Activated CD8-positive, alpha-beta memory T cell treated with anti-CD3 and anti-CD28 coated beads, Interleukin-2, amount 10 ng/mL, durations not matched to agents 7 days and 5 days (primary cell): ENCODE measurements at regions not wholly inside any gene's neighbourhood (a gene's known extent, or its start where the extent isn't known, plus 50 kb on each side); places are given as distances from the start of the nearest gene placed in this dataset.

ENCODE experiments used
- ATAC-seq: fragments of 150-1000 bp; cut with Tn5 transposase; one replicate; pipeline ENCODE4 v1.10.0; 2021; ENCODE audit warnings: moderate library complexity
- CTCF ChIA-PET: fragments of 350-600 bp; sonication (Branson Sonifier 250); formaldehyde crosslinking; loops from one replicate; lab custom pipeline; 2021; ENCODE audit warnings: antibody characterized with exemption; lab: Charles Lee
- DNase-seq: peaks from one replicate; pipeline ENCODE4 v3.0.0-alpha.2; 2020
- H3K27ac Mint-ChIP-seq: one replicate; pipeline ENCODE4 v1.8.0; 2021; ENCODE audit warnings: mild to moderate bottlenecking, mixed read lengths
- H3K27me3 Mint-ChIP-seq: one replicate; pipeline ENCODE4 v1.8.0; 2021; ENCODE audit warnings: mixed read lengths
- H3K36me3 Mint-ChIP-seq: one replicate; pipeline ENCODE4 v1.8.0; 2021; ENCODE audit warnings: mild to moderate bottlenecking, mixed read lengths
- H3K4me1 Mint-ChIP-seq: one replicate; pipeline ENCODE4 v1.8.0; 2021; ENCODE audit warnings: mixed read lengths
- H3K4me3 Mint-ChIP-seq: one replicate; pipeline ENCODE4 v1.8.0; 2021; ENCODE audit warnings: mild to moderate bottlenecking, moderate library complexity, mixed read lengths
- H3K9me3 Mint-ChIP-seq: one replicate; pipeline ENCODE4 v1.8.0; 2022; ENCODE audit warnings: low read depth, mixed read lengths

DNA sequence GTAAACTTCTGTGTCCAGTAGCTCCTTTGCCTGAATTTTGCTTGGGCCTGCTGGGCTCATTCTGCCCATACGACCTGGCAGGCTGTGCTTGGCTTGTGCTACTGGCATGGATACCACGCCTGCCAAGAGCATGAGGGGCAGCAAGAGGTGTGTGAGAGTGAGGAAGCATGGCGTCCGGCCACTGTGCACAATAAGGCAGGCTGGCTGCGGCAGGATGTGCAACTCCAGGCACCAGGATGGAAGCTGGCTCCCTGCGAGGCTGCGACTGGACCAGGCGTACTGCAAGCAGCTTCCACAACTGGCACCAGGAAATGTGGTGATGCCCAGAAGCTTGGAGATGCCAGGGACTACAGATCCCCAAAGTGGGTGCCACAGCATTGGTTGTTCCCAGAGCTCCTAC is 709.3 kb downstream of the PCDH18 start:
- DNase-seq (no peak), ATAC-seq (no peak)
- Mint-ChIP-seq H3K4me1 (no peaks in the 10 kb centered on the region), H3K36me3 (no peaks in the 10 kb centered on the region), H3K9me3 (no peaks in the 10 kb centered on the region), H3K27me3 (no peaks in the 10 kb centered on the region), H3K27ac (no peak overlapping the region), H3K4me3 (no peak overlapping the region)
- CTCF ChIA-PET, result no interaction called here

- ATAC-seq (no peak), DNase-seq (no peak)
- H3K4me3 Mint-ChIP-seq, result no peak overlapping the region
- H3K27me3 Mint-ChIP-seq, result no peaks in the 10 kb centered on the region
- CTCF ChIA-PET, result no interaction called here
- H3K4me1 Mint-ChIP-seq, result no peaks in the 10 kb centered on the region
- H3K27ac Mint-ChIP-seq, result no peak overlapping the region
- no peaks in the 10 kb centered on the region for H3K9me3 Mint-ChIP-seq
- H3K36me3 Mint-ChIP-seq, result no peaks in the 10 kb centered on the region
Observed at GRCh38 chr4:136818811-136819330, 713.4 kb downstream of the PCDH18 start.

DNA sequence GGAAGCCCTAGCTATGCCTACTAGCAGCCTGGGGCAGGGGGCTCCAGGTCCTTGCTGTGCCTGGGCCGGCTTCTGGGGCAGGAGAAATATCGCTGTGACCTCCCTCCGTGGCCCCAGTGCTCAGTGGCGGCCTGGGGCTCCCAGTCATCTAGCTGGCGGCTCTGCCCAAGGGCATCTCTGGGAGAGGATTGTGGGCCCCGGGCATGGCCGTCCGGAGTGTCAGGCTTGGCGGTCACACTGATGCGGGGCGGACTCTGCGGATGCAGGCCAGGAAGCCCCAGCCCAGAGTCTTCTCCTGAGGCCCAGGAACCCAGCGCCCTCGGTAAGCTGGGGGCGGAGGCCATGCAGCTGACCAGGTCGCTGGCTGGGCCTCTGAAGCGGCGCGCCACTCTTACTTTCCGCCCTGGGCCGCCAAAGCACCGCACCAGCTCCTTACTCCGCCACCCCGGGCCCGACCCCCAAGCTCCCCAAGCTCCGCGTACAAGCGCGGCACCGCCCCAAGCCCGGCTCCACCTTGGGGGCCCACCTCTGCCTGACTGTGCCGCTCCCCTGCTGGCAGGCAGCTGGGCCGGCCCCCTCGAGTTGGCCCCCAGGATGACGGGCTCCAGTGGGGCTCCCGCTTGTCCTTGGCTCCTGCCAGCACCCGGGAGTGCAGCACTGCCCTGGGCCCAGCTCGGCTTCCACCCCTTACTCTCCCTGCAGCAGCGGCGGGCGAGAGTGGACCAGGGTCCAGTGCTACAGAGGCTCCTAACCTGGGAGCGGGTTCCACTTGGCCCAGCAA is 720.0 kb downstream of the PCDH18 start:
- no peaks in the 10 kb centered on the region for H3K27me3 Mint-ChIP-seq
- ATAC-seq (no peak), DNase-seq (no peak)
- no peak overlapping the region for H3K4me3 Mint-ChIP-seq
- H3K9me3 Mint-ChIP-seq, result no peaks in the 10 kb centered on the region
- no peaks in the 10 kb centered on the region for H3K36me3 Mint-ChIP-seq
- no peak overlapping the region for H3K27ac Mint-ChIP-seq
- CTCF ChIA-PET, result no interaction called here
- no peaks in the 10 kb centered on the region for H3K4me1 Mint-ChIP-seq

DNA sequence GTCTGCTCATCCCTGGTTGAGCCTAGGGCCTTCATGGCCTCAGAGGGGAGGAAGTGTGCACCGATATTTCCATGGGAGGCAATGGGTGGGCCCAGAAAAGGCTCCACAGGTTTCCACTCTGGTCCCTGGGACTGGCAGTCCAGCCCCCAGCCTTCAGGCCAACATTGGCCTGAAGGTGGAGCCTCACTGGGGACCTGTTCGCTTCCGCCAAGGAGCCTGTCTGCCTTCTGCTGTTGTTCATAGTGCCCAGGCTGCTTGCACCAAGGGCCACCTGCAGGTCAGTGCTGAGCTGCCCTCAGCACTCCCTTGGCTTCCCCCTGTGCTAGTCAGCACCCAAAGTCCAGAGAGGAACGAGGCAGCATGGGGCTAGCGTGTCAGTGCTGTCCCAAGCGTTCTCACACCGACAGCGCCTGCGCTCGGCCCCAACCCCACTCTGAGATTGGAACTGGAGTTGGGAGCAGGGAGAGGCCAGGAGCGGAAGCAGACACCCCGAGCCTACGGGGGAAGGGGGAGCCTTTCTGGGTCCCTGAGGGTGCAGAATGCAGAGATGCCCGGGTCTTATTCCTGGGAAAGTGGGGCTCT is 720.7 kb downstream of the PCDH18 start:
- Mint-ChIP-seq H3K27ac (no peak overlapping the region), H3K4me1 (no peaks in the 10 kb centered on the region), H3K4me3 (no peak overlapping the region), H3K27me3 (no peaks in the 10 kb centered on the region), H3K9me3 (no peaks in the 10 kb centered on the region), H3K36me3 (no peaks in the 10 kb centered on the region)
- no peak for ATAC-seq
- no peak for DNase-seq
- CTCF ChIA-PET, result no interaction called here

- CTCF ChIA-PET, result no interaction called here
- Mint-ChIP-seq H3K36me3 (no peaks in the 10 kb centered on the region), H3K27me3 (no peaks in the 10 kb centered on the region), H3K27ac (no peak overlapping the region), H3K9me3 (no peaks in the 10 kb centered on the region), H3K4me1 (no peaks in the 10 kb centered on the region), H3K4me3 (no peak overlapping the region)
- ATAC-seq, result no peak
- DNase-seq, result no peak
Observed at GRCh38 chr4:136810626-136811025, 721.7 kb downstream of the PCDH18 start.

DNA sequence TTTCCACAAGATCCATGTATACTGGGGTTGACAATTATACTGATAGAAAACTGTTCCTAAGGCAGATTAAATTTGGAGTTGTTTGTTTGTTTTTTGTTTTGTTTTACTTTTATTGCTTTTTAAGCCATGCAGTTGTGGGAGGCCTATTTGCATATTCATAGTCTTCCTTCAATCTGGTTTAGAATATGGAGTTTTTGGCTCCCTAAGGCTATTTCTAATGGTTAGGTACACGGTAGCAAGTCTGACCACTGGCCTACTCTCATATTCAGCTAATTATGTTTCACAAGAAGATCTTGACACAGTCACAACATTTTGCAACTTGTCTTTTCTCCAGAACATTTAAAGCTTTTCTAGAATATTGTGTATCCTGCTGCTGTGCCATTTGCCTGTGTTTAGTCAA is 725.5 kb downstream of the PCDH18 start:
- no peak for ATAC-seq
- CTCF ChIA-PET, result no interaction called here

DNA sequence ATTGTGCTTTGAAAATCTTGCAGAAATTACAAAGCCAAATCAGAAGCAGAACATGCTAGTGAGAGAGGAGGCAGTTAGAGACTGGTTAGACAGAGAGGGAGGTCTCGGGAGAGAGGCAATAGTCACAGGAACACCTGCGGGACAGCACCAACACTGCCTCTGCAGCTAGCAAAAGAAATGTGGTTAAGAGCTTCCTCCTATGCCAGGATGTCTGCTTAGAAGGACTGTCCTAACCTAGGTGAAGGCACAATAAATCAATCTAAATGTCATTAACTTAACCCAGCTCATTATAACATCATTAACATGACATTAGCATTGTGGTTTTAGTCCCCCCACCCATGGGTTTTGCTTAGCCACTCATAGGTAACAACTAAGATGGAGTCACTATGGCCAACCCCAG is 726.7 kb downstream of the PCDH18 start:
- Mint-ChIP-seq H3K4me3 (no peak overlapping the region), H3K9me3 (no peaks in the 10 kb centered on the region), H3K27ac (no peak overlapping the region), H3K4me1 (no peaks in the 10 kb centered on the region), H3K36me3 (no peaks in the 10 kb centered on the region), H3K27me3 (no peaks in the 10 kb centered on the region)
- no peak for ATAC-seq
- DNase-seq, result no peak
- CTCF ChIA-PET, result no interaction called here

More for the DNA sequence above, 725.5 kb downstream of the PCDH18 start:
- Mint-ChIP-seq H3K27ac (no peak overlapping the region), H3K36me3 (no peaks in the 10 kb centered on the region), H3K4me1 (no peaks in the 10 kb centered on the region), H3K27me3 (no peaks in the 10 kb centered on the region), H3K4me3 (no peak overlapping the region), H3K9me3 (no peaks in the 10 kb centered on the region)
- DNase-seq, result no peak

DNA sequence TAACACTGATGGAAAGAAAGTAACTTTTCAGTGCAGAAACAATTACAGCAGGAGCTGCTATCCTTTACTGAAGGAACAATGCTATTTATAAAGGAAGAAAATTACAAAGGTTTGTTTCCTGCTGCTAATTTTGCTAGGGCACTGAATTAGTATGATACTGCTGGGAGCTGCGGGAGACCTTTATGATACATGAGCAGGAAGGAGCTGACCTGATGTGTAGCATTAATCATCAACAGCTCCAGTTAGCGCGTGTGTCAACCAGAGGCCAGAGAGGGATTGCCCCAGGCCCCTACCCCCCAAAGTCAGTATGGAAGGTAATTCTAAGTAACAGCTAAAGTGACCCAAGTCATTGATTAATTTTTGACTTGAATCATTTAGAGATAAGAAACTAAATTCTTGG is 728.9 kb downstream of the PCDH18 start:
- Mint-ChIP-seq H3K27me3 (no peaks in the 10 kb centered on the region), H3K4me1 (no peaks in the 10 kb centered on the region), H3K4me3 (no peak overlapping the region), H3K36me3 (no peaks in the 10 kb centered on the region), H3K27ac (no peak overlapping the region), H3K9me3 (no peaks in the 10 kb centered on the region)
- CTCF ChIA-PET, result no interaction called here
- no peak for DNase-seq
- no peak for ATAC-seq

- H3K4me1 Mint-ChIP-seq, result no peaks in the 10 kb centered on the region
- DNase-seq, result no peak
- H3K27me3 Mint-ChIP-seq, result no peaks in the 10 kb centered on the region
- CTCF ChIA-PET, result no interaction called here
- ATAC-seq, result no peak
- no peaks in the 10 kb centered on the region for H3K9me3 Mint-ChIP-seq
- H3K36me3 Mint-ChIP-seq, result no peaks in the 10 kb centered on the region
- no peak overlapping the region for H3K27ac Mint-ChIP-seq
- no peak overlapping the region for H3K4me3 Mint-ChIP-seq
Observed at GRCh38 chr4:136800248-136800647, 732.0 kb downstream of the PCDH18 start.

DNA sequence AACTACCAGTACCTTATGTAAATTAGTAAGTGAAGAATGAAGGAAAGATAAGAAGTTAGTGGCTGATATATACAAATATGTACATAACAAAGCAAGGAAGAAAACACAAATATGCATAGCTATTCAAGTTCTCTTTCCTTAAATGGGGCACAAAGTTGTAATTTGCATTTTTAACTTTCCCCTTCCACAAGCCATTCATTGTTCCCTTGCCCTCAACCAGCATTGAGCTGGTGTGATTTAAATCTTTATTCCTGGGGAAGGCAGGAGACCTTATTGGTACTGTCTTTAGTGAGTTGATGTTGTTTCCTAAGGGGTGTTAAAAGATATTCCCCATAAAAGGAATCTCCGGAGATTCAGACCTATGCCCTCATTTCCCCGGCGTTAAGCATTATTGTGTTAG is 735.3 kb downstream of the PCDH18 start:
- no peaks in the 10 kb centered on the region for H3K27me3 Mint-ChIP-seq
- CTCF ChIA-PET, result no interaction called here
- no peaks in the 10 kb centered on the region for H3K36me3 Mint-ChIP-seq
- H3K4me1 Mint-ChIP-seq, result no peaks in the 10 kb centered on the region
- H3K27ac Mint-ChIP-seq, result no peak overlapping the region
- ATAC-seq (no peak), DNase-seq (no peak)
- no peaks in the 10 kb centered on the region for H3K9me3 Mint-ChIP-seq
- no peak overlapping the region for H3K4me3 Mint-ChIP-seq

GRCh38 chr4:136793848-136794247 is 738.4 kb downstream of the PCDH18 start:
- Mint-ChIP-seq H3K27ac (no peak overlapping the region), H3K4me3 (no peak overlapping the region)
- no peak for ATAC-seq

DNA sequence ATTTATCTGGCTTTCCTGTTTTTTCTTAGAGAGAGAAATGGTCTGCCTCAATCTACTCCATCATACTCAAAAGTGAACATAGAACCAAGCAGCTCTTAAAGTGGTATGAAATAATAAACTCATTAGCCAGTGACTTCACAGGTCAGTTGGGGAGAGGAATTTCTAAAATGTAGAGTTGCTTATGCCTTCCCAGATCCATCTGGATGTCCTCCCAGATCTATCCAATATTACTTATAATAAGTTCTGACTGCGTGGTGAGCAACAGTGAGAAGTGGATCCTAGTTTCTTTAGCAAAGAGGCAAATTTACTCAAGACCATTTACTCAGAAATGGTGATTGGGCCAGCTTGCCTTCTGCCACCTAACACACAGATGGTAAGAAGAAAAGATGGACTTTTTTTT is 748.0 kb downstream of the PCDH18 start:
- ATAC-seq (no peak), DNase-seq (no peak)
- H3K9me3 Mint-ChIP-seq, result no peaks in the 10 kb centered on the region
- no peak overlapping the region for H3K4me3 Mint-ChIP-seq
- H3K27ac Mint-ChIP-seq, result no peak overlapping the region
- no peaks in the 10 kb centered on the region for H3K4me1 Mint-ChIP-seq
- no peaks in the 10 kb centered on the region for H3K36me3 Mint-ChIP-seq
- no peaks in the 10 kb centered on the region for H3K27me3 Mint-ChIP-seq
- CTCF ChIA-PET, result no interaction called here

More at GRCh38 chr4:136793848-136794247, 738.4 kb downstream of the PCDH18 start:
- Mint-ChIP-seq H3K9me3 (no peaks in the 10 kb centered on the region), H3K36me3 (no peaks in the 10 kb centered on the region), H3K27me3 (no peaks in the 10 kb centered on the region), H3K4me1 (no peaks in the 10 kb centered on the region)
- DNase-seq, result no peak
- CTCF ChIA-PET, result no interaction called here

DNA sequence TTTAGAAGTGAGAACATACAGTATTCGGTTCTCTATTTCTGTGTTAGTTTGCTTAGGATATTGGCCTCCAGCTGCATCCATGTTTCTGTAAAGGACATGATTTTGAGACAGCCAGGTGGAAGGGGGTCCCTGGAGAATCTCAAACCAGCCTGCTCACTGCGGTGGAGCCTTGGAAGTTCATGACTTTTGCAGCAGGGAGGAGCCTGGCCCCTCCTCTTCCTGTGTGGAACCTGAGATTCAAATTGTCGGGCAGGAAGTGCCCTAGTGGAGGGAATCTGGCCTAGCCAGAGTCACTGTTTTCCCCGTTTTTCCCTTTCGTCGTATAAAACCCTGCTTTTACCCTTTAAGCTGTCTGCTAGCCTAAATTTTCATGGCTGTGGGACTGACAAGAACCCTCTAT is 762.6 kb downstream of the PCDH18 start:
- Mint-ChIP-seq H3K36me3 (no peaks in the 10 kb centered on the region), H3K9me3 (peaks cover 2% of the 10 kb centered on the region), H3K4me3 (no peak overlapping the region), H3K27me3 (no peaks in the 10 kb centered on the region), H3K27ac (no peak overlapping the region), H3K4me1 (no peaks in the 10 kb centered on the region)
- ATAC-seq (no peak), DNase-seq (no peak)
- CTCF ChIA-PET, result no interaction called here

DNA sequence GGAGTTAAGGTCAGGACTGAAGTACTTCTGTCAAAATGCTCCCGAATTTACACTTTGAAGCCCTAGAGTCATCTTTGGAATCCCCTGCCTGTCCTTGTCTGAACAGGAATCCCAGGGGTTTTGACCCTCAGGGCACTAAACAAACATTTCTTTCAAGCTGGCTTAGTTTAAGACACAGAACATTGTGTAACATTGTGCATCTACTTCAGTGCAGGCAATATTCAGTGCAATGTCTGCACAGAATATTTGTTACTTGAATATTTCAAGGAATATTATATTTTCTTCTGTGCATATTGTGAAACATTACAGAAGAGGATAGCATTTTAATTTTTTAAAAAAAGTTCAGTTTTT is 763.4 kb downstream of the PCDH18 start:
- Mint-ChIP-seq H3K4me1 (no peaks in the 10 kb centered on the region), H3K9me3 (peaks cover 2% of the 10 kb centered on the region), H3K36me3 (no peaks in the 10 kb centered on the region), H3K4me3 (no peak overlapping the region), H3K27ac (no peak overlapping the region), H3K27me3 (no peaks in the 10 kb centered on the region)
- DNase-seq (no peak), ATAC-seq (no peak)
- CTCF ChIA-PET, result no interaction called here
